NCI-H748 (cell line): ENCODE measurements at regions not wholly inside any gene's neighbourhood (a gene's known extent, or its start where the extent isn't known, plus 50 kb on each side); places are given as distances from the start of the nearest gene placed in this dataset.

ENCODE experiments used
- DNase-seq: peaks from one replicate; lab custom pipeline; 2025; ENCODE audit not compliant: unreplicated experiment; lab: John Stamatoyannopoulos, UW

DNA sequence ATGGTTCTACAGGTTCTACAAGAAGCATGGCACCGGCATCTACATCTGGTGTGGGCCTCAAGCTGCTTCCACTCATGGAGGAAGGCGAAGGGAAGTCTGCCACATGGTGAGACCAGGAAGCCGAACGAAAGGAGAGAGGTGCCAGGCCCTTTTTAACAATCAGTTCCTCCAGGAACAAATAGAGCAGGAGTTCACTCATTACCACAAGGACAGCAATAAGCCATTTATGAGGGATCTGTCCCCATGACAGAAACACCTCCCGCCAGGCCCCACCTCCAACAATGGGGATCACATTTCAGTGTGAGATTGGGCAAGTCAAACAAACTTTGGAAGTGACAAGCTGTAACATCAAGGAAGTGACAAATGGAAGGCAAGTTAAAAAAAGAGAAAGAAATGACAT lies 95.5 kb upstream of the PTPN3 start:
- peak; percentile 36 for DNase-seq

DNA sequence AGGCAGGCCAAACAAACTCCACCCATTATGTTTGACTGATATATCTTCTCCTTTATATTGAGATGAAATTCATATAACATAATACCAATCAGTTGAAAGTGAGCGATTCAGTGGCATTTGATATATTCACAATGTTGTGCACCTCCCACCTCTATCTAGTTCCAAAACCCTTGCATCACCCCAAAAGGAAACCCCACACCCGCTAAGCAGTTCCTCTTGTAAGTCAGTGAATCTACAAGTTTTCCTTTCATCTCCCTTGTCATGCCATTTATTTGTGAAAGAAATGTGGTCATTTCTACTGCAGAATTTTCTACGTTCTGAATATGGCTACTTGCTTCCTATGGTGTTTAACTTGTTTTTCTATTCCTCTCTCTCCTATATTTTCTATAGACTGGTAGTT lies 99.4 kb upstream of the PTPN3 start:
- no peak for DNase-seq

DNA sequence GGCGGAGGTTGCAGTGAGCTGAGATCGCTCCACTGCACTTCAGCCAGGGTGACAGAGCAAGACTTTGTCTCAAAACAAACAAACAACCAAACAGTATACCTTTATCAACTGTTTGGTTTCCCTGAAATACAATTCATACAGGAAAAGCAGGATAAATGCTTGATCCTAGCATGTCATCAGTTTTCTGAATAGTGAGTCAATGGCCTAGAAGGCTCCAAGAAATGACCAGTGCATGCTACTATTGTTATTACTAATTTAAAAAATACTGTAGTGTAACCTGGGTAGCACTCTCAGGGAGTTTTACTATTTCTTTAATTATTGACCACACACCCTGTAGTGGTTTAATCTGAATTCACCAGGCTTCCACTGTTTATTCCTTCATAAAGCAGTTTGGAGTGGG lies 101.0 kb upstream of the PTPN3 start:
- no peak for DNase-seq

DNA sequence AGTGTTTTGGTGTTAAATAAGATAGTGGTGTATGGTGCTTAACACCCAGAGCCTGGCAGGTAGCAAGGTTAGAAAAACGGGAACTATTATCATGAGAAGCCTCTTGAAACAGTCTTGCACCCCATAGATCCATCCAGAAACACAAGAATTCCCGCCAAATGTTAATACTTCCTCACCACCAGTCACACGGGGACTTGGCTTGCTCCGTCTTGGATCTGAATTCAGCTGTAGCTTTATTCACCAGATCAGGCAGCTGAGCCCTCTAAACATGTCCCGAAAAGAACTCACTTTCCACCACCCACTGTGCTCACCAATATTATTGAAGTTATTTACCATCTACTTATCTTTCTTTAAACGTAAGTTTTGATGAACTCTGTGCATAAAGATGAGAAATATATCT lies 101.6 kb upstream of the PTPN3 start:
- no peak for DNase-seq

DNA sequence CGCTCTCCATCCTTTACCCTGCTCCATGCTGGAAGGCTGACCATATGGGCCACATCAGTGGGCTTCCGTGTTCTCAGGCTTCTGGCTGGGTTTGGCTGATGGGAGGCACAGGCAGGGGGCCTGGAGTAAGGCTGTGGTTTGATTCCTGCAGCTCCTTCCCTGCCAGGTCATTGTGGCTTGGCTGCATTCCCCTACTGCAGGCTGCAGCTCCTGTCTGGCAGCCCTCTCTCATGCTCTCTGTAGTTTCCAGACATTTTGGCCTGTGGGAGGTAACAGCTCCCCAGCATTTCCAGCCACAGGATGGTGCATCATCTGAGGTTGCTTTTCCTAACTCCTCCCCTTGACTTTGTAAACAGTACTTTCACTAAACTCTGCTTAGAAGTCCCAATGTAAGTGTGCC lies 102.0 kb upstream of the PTPN3 start:
- no peak for DNase-seq

DNA sequence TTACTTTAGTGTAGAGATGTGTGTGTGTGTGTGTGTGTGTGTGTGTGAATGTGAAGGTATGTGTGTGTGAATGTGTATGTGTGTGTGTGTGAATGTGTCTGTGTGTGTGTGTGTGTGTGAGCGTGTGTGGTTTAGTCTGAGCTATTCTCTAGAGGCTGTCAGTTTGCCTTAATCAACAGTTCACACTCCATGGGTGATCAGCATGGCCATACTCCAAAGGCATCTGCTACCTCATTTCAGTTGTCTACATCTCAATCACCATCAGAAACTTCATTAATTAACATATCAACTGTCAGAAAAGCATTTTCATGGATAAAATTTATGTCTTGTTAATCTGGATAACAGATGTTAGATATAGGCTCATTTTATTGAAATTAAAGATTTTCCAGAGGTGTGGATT lies 103.1 kb upstream of the PTPN3 start:
- DNase-seq: no peak

DNA sequence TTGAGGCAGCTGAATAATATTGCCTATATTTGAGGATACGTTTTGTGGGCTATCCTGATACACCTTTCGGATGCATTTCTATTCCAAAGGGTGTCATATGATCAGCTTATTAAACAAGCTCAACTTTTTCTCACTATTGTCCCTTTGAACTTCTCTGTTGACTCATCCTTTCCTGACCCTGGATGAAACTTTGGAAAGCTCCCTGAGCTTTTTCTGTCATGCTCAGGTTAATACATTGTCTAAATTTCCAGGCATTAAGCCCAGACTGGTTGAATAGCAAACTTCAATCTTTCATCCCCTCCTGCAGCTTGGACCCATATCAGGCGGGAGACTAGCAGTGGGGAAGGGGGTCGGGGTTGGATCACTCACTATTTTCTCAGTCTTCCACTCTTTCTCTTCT lies 104.9 kb upstream of the PTPN3 start:
- no peak for DNase-seq

DNA sequence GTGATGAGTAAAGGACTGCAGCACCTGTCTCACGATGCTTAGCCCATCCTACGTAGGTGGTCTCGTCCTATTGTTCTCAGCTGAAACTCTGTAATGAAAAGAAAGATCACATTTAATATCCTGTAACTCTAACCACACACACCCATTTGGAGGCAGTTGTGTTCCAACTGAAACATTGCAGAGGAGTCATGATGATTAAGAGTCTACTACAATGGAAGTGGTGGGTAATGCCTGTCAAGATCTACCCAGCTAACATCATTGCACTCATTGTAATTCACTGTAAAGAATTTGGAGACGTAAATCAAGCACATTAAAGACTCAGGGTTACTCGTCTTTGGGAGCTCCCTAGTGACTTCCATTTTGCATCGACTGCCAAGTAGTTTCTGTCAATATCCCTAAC lies 106.0 kb upstream of the PTPN3 start:
- DNase-seq: no peak

DNA sequence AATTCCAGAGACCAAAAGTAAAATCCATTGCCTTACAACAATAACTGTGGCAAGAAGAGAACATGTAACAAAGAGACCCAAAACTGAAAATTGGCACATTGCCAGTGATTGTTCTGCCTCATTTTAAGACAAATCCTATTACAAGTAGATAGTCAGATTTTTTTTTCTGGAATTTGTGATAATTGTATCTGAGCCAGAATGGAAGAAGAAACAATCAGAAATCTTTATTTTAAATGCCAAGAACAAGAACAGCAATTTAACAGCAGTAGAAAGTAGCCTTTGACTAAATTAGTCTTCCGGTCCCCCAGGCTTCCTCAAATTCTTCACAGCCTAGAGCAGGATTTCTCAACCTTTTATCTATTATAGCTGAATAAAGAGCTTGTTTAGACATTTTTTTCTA lies 106.7 kb upstream of the PTPN3 start:
- DNase-seq: no peak

DNA sequence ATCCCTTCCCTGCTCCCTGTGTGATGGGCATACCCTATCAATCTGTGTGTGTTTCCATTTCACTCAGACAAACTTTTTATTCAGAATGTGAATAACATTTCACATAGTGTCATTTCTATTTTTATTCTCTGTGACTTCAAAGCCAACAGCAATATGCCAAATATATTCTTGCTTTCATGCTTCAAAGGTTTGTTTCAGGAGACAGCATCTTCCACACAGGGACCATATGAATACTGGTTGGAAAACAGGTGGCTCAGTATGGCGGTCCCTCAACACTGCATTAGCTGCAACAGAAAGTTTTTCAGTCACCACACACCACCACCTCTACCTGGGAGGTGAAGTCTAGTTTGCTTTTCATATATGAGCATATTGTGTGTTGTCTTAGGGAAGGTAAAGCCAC lies 111.0 kb upstream of the PTPN3 start:
- DNase-seq: no peak

DNA sequence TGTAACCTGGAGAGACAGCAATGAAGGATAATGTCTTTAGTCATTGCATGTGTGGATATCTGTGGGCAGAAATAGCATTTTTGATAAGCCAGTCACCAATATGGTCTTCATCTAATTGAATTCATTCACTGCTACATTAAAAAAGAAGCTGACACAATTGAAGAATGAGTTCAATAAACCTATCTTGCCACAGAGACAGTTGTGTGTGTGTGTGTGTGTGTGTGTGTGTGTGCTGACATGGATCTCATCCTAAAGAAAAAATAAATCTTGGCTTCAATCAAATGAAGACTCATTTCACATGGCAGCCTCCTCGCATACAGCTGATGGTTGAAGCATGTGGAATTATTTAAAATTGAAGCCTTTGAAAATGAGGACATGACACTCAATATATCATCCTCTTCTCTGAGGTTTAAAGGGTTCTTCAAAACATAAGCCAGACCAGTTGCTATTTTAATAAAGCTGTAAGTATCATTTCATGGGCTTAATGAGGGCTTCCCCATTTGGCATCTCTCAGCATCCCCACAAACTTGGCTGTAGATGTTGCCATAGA lies 118.5 kb upstream of the PTPN3 start:
- no peak for DNase-seq

DNA sequence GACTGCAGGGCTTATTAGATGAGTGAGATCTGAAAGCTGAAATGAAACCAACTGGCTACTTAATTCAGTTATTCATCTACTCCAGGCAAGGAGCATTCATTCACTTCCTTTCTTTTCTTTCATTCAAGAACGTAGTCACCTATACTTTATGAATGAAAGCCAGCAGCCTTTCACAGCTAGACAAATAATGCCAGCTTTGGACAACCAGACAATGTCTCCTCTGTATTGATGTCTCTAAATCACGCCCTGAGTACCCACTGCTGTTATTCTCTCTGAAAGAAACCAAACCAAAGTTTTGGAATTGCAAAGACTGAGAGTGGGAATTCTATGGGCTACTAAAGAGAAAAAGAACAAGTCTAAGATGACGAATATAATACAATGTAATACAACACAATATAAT lies 121.2 kb upstream of the PTPN3 start:
- DNase-seq: no peak

DNA sequence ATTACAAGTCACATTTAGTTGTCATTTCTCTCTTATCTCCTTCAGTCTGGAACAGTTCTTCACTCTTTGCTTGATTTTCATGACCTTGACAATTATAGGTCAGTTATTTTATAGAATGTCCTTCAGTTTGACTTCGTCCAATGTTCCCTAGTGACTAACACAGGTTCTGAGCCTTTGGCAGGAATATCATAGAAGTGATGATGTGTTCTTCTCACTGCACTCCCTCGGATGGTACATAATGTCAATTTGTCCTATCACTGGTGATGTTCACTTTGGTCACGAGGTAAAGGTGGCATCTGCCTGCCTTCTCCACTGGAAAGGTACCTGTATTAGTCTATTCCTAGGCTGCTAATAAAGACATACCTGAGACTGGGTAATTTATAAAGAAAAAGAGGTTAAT lies 126.0 kb upstream of the PTPN3 start:
- DNase-seq: no peak

DNA sequence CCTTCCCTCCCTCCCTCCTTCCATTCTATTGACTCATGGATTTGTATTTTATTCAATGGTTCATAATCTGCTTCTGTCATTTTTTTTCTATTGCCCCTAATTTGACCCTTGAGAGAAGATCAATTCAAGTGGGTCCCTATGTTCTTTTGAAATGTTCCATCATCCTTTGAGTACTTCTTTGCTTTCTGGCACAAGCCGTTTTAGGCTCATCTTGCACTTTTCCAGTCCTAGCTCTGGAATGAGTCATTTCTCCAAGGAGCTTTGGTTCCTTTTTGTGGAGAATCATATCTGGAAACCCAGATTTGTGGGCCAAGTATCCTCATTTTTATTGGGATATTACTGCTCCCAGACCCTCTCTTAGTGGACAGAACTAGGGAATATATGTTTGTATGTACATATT lies 126.8 kb upstream of the PTPN3 start:
- DNase-seq: no peak

DNA sequence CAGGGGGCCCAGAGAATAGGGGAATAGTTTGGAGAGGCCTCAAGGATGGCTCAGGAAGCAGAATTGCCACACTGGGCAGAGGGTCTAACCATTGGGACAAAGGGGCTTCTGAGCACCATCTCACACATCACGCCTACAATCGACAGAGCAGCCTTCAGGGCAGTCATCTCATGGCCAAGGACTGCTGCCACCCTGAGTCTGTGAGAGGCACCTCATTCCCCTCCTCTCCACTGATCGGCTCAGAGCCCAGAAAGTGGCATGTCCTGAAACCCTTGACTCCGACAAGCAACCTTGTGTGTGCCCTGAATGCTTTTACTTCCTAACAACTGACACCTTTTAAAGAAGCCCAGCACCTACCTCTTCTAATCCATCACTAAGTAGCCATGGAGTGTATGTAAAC lies 128.9 kb upstream of the PTPN3 start:
- no peak for DNase-seq

DNA sequence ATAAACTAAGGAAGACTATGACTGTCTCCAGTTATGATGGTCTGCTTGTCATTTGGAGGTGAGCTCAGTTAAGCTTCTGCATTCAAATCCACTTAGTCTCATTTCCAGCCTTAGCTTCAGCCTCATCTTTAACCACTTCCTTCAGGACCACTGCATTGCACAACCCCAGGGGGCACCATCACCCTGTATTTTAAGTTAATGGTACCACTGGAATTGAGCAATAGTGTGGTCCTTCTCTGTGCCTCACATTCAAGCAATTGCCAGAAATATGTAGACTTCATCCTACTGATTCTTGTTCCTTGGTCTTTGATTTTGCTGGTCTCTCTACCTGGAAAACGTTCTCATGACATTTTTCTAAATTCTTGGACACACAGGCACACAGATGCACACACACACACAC lies 131.5 kb upstream of the PTPN3 start:
- DNase-seq: no peak

DNA sequence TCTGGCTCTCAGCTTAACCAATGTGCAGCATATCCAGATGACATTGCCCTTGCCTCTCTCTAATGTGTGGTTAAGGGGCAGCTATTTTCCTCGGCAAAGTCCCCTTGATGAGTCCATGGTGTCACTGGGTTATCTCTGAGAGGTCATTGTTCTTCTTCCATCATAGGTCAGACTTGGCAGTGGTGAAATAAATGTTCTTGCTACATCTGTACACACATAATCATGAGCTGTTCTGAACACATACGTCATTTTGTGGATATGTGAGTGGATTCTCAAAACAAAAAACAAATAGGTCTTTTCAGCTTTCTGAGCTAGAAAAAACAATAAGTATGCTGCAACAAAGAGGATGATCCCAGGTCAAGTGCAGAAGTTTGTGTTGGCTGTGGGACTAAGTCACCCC lies 134.7 kb upstream of the PTPN3 start:
- DNase-seq: no peak

DNA sequence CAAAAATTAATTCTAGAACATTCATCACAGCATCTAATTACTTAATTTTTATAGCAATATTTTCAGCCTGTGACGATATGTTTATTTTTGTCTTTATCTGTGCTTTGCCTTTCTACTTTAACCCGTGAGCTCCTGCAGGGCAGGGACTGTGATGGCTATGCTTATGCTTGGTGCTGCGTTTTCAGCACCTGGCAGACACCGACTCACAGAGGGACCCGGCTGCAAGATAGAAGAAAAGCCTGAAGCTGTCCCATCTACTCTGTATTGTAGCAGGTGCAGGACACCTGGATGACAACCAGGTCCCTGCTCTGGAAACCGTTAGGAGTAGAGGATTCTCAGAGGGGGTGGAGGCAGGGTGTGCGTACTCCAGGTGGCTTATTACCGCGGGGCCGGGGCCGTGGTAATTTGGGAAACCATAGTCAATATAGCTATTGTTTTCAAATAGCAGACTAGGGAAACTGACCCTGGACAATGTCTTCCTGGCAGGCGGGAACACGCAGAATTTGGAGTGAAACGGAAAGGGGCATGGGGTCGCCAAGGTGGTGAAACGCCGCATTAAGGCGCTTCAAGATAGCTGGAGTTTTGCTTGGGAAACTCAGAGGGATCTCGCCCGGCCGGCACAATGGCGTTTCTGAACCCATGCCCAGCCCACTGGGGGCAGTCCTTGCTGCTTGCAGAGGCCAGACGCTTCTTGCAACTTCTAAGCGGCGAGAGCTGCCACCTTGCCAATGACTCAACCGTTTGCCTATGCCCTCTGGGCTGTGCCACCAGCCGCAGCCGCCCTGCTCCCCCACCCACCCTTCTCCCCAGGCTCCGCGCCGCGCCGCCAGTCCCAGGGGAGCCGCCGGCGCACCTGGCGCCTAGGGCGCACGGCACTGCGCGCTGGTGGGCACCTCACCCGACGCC lies 140.1 kb upstream of the PALM2AKAP2 start:
- peak; percentile 79 for DNase-seq

DNA sequence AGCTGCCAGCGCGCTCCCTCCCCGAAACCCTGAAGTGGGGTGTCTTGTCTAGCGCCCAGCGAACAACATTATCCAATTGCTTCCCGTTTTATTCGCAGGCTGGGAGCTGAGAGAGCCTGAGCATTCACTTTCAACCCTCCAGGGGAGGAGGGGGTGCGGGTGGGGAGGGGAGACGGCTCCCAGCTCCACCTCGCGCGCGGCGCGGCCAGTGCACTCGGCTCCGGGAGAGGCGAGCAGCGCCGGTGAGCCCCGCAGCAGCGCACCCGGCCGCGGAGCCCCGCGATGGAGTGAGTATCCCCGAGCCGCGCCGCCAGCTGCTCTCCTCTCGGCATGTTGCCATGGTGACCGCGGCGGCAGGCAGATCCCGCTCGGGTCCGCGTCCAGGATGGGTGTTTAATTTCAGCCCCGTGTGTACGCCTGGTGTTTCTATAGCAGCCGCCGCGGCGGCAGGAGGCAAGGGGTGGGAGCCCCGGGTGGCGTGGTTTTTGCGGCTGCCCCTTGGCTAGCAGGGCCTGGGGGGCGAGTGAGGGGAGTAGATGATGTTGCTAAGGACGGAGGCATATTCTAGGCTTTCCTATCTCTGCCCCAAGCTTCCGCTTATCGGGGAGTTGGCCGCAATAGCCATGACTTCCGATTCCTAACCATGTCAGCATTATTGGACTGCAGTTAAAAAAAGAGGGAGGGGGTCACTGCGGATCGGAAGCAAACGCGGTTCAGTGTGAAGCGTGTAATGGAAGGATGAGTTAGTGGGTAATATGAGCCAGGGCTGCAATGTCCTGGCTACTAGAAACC lies 139.2 kb upstream of the PALM2AKAP2 start:
- peak; percentile 94 for DNase-seq

DNA sequence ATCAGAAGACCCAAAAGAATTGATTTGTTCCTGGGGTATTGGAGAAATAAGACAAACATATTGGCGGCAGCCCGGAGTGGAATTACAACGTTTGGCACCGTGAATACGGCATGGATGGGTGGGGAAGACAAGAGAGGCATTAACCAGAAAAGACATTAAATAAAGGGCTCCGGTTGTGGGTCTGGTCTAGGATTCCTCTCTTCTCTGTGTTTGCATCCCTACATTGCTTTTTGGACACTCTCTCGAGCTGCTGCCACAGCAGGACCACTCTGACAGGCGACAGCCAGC lies 138.7 kb upstream of the PALM2AKAP2 start:
- DNase-seq: peak; percentile 47

DNA sequence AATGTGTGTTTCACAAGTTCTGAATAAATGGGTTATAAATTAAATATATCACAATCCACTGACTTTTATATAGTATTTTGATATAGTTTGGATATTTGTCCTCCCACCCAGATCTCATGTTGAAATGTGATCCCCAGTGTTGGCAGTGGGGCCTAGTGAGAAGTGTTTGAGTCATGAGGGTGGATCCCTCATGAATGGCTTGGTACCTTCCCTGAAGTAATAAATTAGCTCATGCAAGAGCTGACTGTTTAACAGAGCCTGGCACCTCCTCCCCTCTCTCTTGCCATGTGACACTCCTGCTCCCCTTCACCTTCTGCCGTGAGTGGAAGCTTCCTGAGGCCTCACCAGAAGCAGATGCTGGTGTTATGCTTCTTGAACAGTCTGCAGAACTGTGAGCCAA lies 127.9 kb upstream of the PALM2AKAP2 start:
- no peak for DNase-seq

DNA sequence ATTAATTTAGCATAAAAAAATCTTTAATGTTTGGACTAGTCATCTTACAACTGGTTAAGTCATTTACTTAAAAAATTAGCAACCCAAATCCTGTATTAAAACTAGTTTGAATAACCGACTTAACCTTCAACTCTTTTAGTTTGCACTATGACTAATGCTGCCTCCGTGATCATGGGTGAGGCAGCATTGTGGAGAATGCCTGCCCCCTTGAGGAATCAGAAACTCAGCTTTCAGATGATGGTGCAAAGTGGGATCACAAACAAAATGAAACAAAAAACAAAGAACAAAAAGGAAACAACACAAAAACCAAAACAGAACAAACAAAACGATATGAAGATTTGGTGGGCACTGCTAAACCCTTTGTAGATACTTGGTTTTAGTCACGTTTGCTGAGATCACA lies 127.0 kb upstream of the PALM2AKAP2 start:
- no peak for DNase-seq
